ENCODE measurements at regions not wholly inside any gene's neighbourhood (a gene's known extent, or its start where the extent isn't known, plus 50 kb on each side); places are given as distances from the start of the nearest gene placed in this dataset.

GRCh38 chr4:136540747-136541146 lies 991.5 kb downstream of the PCDH18 start:
- DNase-seq (ENCODE audit: low read depth, low spot score): no peak
- POLR2A ChIA-PET: no interaction called here
- no peak overlapping the region for H3K4me2 ChIP-seq (ENCODE audit: low read length)
- no peak overlapping the region for H3K9ac ChIP-seq (ENCODE audit: low read length)
- no peak for ATAC-seq
- intact Hi-C loops (cut with micrococcal nuclease): no loop called here
- no peak overlapping the region for H3K4me3 ChIP-seq (replicated peaks in 1 of 2; ENCODE audit: low read depth in 1 of 2, low read length in 2 of 2)
- H3K27ac ChIP-seq (ENCODE audit: low read depth, low read length): no peak overlapping the region
- RAD21 ChIA-PET (ENCODE audit: low non-redundant PET in 1 of 2, low total read pairs in 2 of 2, uncharacterized antibody in 2 of 2, unreplicated experiment in 2 of 2): no interaction called here
- H3K9me2 ChIP-seq (ENCODE audit: insufficient read depth): no peaks in the 10 kb centered on the region
- no TSS peak for BruUV-seq (replicated peaks)
- no peaks in the 10 kb centered on the region for H3K27me3 ChIP-seq (ENCODE audit: insufficient read depth, low read length)
- no peaks in the 10 kb centered on the region for H3K9me3 ChIP-seq (ENCODE audit: control insufficient read depth in 1 of 2, insufficient read depth in 1 of 2, low read depth in 1 of 2, low read length in 2 of 2)
- no peaks in the 10 kb centered on the region for H3K79me2 ChIP-seq (ENCODE audit: insufficient read depth, low read length)
- CTCF ChIA-PET: no interaction called here
- no peaks in the 10 kb centered on the region for H3K4me1 ChIP-seq (ENCODE audit: control insufficient read depth in 1 of 2, insufficient read depth in 2 of 2, low read length in 2 of 2)
- no peak overlapping the region for H2AFZ ChIP-seq (ENCODE audit: low read depth, low read length, poor library complexity, severe bottlenecking)
- TF ChIP-seq YY1 (IDR thresholded peaks at IDR 0.05; ENCODE audit: extremely low read depth, insufficient replicate concordance, low read depth, low read length) (no peak), MAX (IDR thresholded peaks at IDR 0.05) (no peak), CEBPB (IDR thresholded peaks at IDR 0.05; ENCODE audit: low read depth) (no peak), ELF1 (IDR thresholded peaks at IDR 0.05; ENCODE audit: borderline replicate concordance, low read depth) (no peak), TCF7L2 (IDR thresholded peaks at IDR 0.05; ENCODE audit: borderline replicate concordance, extremely low read depth, insufficient read depth, insufficient read length) (no peak), RAD21 (IDR thresholded peaks at IDR 0.05; ENCODE audit: low read depth) (no peak), FOSL1 (IDR thresholded peaks at IDR 0.05; ENCODE audit: low read depth) (no peak), EGR1 (IDR thresholded peaks at IDR 0.05; ENCODE audit: low read depth) (no peak), POLR2AphosphoS5 (IDR thresholded peaks at IDR 0.05; ENCODE audit: low read depth, low read length) (no peak), SP1 (IDR thresholded peaks at IDR 0.05; ENCODE audit: low read depth) (no peak), CBX3 (IDR thresholded peaks at IDR 0.05; ENCODE audit: low read depth) (no peak)
- no peaks in the 10 kb centered on the region for H3K36me3 ChIP-seq (ENCODE audit: control insufficient read depth in 1 of 2, insufficient read depth in 2 of 2, low read length in 2 of 2)
- H4K20me1 ChIP-seq (ENCODE audit: insufficient read depth): no peaks in the 10 kb centered on the region

- ChIA-PET RAD21 (ENCODE audit: low non-redundant PET in 1 of 2, low total read pairs in 2 of 2, uncharacterized antibody in 2 of 2, unreplicated experiment in 2 of 2) (no interaction called here), POLR2A (no interaction called here), CTCF (no interaction called here)
- no peaks in the 10 kb centered on the region for H3K27me3 ChIP-seq (ENCODE audit: insufficient read depth, low read length)
- no peaks in the 10 kb centered on the region for H3K36me3 ChIP-seq (ENCODE audit: control insufficient read depth in 1 of 2, insufficient read depth in 2 of 2, low read length in 2 of 2)
- no peaks in the 10 kb centered on the region for H3K4me1 ChIP-seq (ENCODE audit: control insufficient read depth in 1 of 2, insufficient read depth in 2 of 2, low read length in 2 of 2)
- H3K27ac ChIP-seq (ENCODE audit: low read depth, low read length): no peak overlapping the region
- no TSS peak for BruUV-seq (replicated peaks)
- H3K9me3 ChIP-seq (ENCODE audit: control insufficient read depth in 1 of 2, insufficient read depth in 1 of 2, low read depth in 1 of 2, low read length in 2 of 2): no peaks in the 10 kb centered on the region
- H4K20me1 ChIP-seq (ENCODE audit: insufficient read depth): no peaks in the 10 kb centered on the region; the same call in 1 of the 2 replicates
- no peak overlapping the region for H3K4me2 ChIP-seq (ENCODE audit: low read length)
- H3K4me3 ChIP-seq (replicated peaks in 1 of 2; ENCODE audit: low read depth in 1 of 2, low read length in 2 of 2): no peak overlapping the region
- ATAC-seq (no peak), DNase-seq (ENCODE audit: low read depth, low spot score) (no peak)
- H3K9ac ChIP-seq (ENCODE audit: low read length): no peak overlapping the region
- intact Hi-C loops (cut with micrococcal nuclease): no loop called here
- H2AFZ ChIP-seq (ENCODE audit: low read depth, low read length, poor library complexity, severe bottlenecking): peak overlapping the region; percentile 15
- 0 out of 2 replicates have a peak, but pooled peaks cover 2% of the 10 kb centered on the region for H3K9me2 ChIP-seq (ENCODE audit: insufficient read depth)
- TF ChIP-seq ATF3 (IDR thresholded peaks at IDR 0.05): no peak
- TF ChIP-seq SIN3A (IDR thresholded peaks at IDR 0.05; ENCODE audit: low read depth): no peak
- TF ChIP-seq SRF (IDR thresholded peaks at IDR 0.05; ENCODE audit: low read depth): no peak
- no peak for TF ChIP-seq EGR1 (IDR thresholded peaks at IDR 0.05; ENCODE audit: low read depth)
- no peak for TF ChIP-seq ZBTB33 (IDR thresholded peaks at IDR 0.05; ENCODE audit: extremely low read depth, insufficient replicate concordance, low read length)
- no peak for TF ChIP-seq ZNF274 (IDR thresholded peaks at IDR 0.05; ENCODE audit: low read depth, low read length)
- no peak for TF ChIP-seq EZH2 (IDR thresholded peaks at IDR 0.05)
- no peak for TF ChIP-seq FOSL1 (IDR thresholded peaks at IDR 0.05; ENCODE audit: low read depth)
- H3K79me2 ChIP-seq (ENCODE audit: insufficient read depth, low read length): no peaks in the 10 kb centered on the region
Measured at GRCh38 chr4:136528131-136528530, 1004.2 kb downstream of the PCDH18 start.

All from HCT116 (cell line).